Effector CD8-positive, alpha-beta T cell (primary cell): ENCODE measurements at regions not wholly inside any gene's neighbourhood (a gene's known extent, or its start where the extent isn't known, plus 50 kb on each side); places are given as distances from the start of the nearest gene placed in this dataset.
"Not testable (repeated sequence)": the region's sequence is repeated elsewhere in the genome, so short reads cannot be mapped to it uniquely, and the experiment has no call there.

ENCODE experiments used
- DNase-seq: peaks from one replicate; lab custom pipeline; 2025; lab: John Stamatoyannopoulos, UW

- no peak for DNase-seq
Observed at GRCh38 chr6:27190126-27190525, 57.4 kb upstream of the PRSS16 start.

- not testable (repeated sequence) for DNase-seq
Observed at GRCh38 chr6:27194453-27194852, 53.0 kb upstream of the PRSS16 start.

- DNase-seq, result not testable (repeated sequence)
Observed at GRCh38 chr6:27195547-27195946, 52.0 kb upstream of the PRSS16 start.
